Stimulated activated memory B cell treated with anti-CD40 and anti-IgM and Interleukin-4, amounts not matched to agents 10 μg/mL and 1 μg/mL and 100 μg/mL, for 72 hours (primary cell): ENCODE measurements at regions not wholly inside any gene's neighbourhood (a gene's known extent, or its start where the extent isn't known, plus 50 kb on each side); places are given as distances from the start of the nearest gene placed in this dataset.
"Not testable (repeated sequence)": the region's sequence is repeated elsewhere in the genome, so short reads cannot be mapped to it uniquely, and the experiment has no call there.

Experiments used
- ATAC-seq: fragments of 150-1000 bp; cut with Tn5 transposase; 2 replicates; pipeline ENCODE4 v1.10.0; 2021
- H3K27ac Mint-ChIP-seq: one replicate; pipeline ENCODE4 v1.8.0; 2022; ENCODE audit warnings: mild to moderate bottlenecking, mixed read lengths
- H3K27me3 Mint-ChIP-seq: one replicate; pipeline ENCODE4 v1.8.0; 2022; ENCODE audit warnings: mixed read lengths
- H3K36me3 Mint-ChIP-seq: one replicate; pipeline ENCODE4 v1.8.0; 2022; ENCODE audit warnings: mixed read lengths
- H3K4me1 Mint-ChIP-seq: one replicate; pipeline ENCODE4 v1.8.0; 2022; ENCODE audit warnings: mixed read lengths
- H3K4me3 Mint-ChIP-seq: one replicate; pipeline ENCODE4 v1.8.0; 2022; ENCODE audit warnings: mild to moderate bottlenecking, moderate library complexity, mixed read lengths
- H3K9me3 Mint-ChIP-seq: one replicate; pipeline ENCODE4 v1.8.0; 2022; ENCODE audit warnings: mixed read lengths

DNA sequence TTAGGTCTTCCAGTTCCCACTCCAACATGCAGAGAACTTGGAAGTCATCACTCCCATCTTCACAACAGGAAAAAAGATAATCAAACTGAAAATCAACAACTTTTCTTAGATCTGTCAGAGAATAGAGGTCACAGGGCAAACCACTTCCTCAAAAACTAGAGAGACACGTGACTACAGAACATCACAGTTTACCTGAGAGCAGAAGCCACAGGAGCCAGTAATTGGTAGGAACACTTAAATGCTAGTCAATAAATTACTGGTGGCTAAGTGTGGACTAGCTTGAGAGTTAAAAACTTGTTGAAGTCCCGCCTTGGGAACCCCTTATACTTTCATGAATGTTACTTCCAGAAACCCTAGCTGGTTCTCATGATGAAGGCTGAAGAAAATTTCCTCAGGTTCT, 81.1 kb downstream of the THSD1 start:
- H3K27me3 Mint-ChIP-seq = peaks cover 18% of the 10 kb centered on the region
- not testable (repeated sequence) for H3K27ac Mint-ChIP-seq, H3K36me3 Mint-ChIP-seq, H3K4me3 Mint-ChIP-seq, H3K9me3 Mint-ChIP-seq, H3K4me1 Mint-ChIP-seq
- peak; percentile 71 for ATAC-seq

GRCh38 chr13:52319876-52320275, 86.1 kb downstream of the THSD1 start:
- Mint-ChIP-seq H3K27ac (no peak overlapping the region), H3K4me3 (no peak overlapping the region), H3K27me3 (peaks cover 55% of the 10 kb centered on the region), H3K36me3 (no peaks in the 10 kb centered on the region), H3K4me1 (no peaks in the 10 kb centered on the region), H3K9me3 (no peaks in the 10 kb centered on the region)
- no peak for ATAC-seq

DNA sequence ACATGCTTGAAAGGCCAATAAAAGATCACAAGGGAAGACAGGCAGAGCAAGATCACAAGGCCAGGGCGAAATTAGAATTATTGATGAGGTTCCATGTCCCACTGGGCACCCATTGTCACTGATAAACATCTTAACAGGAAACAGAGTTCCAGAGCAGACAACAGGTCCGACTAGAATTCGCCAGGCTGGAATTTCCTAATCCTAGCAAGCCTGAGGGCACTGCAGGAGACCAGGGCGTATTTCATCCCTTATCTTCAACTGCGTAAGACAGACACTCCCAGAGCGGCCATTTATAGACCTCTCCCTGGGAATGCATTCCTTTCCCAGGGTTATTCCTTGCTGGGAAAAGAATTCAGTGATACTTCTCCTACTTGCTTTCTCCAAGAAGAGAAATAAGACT, 96.1 kb downstream of the THSD1 start:
- not testable (repeated sequence) for H3K27ac Mint-ChIP-seq, H3K27me3 Mint-ChIP-seq, H3K36me3 Mint-ChIP-seq, H3K4me3 Mint-ChIP-seq, H3K4me1 Mint-ChIP-seq, ATAC-seq
- H3K9me3 Mint-ChIP-seq = peaks cover 11% of the 10 kb centered on the region

GRCh38 chr13:52306336-52306735, 99.6 kb downstream of the THSD1 start:
- ATAC-seq, H3K4me3 Mint-ChIP-seq, H3K4me1 Mint-ChIP-seq, H3K27me3 Mint-ChIP-seq, H3K36me3 Mint-ChIP-seq, H3K27ac Mint-ChIP-seq: not testable (repeated sequence)
- H3K9me3 Mint-ChIP-seq = peaks cover 13% of the 10 kb centered on the region

DNA sequence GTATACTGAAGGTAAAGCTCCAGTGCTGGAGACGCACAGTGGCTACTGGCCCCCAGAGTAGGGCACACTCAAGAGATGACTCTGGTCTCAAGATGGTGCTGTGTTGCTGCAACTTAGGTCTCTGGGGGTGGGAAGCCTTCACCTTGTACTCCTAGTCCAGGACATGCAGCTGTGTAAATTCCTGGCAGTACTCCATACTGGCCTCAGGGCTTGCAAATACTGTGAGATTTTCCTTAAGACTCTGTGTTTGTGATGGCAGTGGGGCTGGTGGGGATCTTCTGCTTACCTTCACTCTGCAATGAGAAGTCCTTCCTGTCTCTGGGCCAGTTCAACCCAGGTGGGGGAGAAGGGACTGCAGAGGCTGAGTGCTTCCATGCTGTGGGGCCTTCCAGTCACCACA, 102.9 kb downstream of the THSD1 start:
- not testable (repeated sequence) for H3K27ac Mint-ChIP-seq, H3K9me3 Mint-ChIP-seq, H3K27me3 Mint-ChIP-seq, ATAC-seq, H3K4me1 Mint-ChIP-seq, H3K4me3 Mint-ChIP-seq, H3K36me3 Mint-ChIP-seq

DNA sequence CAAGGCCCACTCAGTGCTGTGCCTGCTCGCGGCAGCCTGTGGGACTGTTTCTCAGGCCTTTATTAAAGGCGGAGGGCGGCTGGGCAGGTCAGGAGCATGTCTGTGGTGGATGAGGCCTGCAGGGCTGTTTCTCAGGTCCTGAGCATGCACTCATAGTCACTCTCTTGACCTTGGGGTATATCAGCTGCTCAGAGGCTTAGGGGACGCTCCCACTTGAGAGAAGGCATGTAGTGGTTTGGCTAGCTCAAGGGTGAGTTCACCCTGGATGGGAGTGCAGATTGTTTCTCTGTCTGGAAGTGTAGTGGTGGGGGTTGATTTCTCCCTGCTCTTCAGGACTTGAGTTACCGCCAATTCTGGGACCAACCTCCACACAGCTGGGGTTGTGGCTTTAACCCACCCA, 103.3 kb downstream of the THSD1 start:
- not testable (repeated sequence) for H3K9me3 Mint-ChIP-seq, H3K4me3 Mint-ChIP-seq, H3K36me3 Mint-ChIP-seq, H3K27ac Mint-ChIP-seq, H3K4me1 Mint-ChIP-seq, H3K27me3 Mint-ChIP-seq, ATAC-seq

DNA sequence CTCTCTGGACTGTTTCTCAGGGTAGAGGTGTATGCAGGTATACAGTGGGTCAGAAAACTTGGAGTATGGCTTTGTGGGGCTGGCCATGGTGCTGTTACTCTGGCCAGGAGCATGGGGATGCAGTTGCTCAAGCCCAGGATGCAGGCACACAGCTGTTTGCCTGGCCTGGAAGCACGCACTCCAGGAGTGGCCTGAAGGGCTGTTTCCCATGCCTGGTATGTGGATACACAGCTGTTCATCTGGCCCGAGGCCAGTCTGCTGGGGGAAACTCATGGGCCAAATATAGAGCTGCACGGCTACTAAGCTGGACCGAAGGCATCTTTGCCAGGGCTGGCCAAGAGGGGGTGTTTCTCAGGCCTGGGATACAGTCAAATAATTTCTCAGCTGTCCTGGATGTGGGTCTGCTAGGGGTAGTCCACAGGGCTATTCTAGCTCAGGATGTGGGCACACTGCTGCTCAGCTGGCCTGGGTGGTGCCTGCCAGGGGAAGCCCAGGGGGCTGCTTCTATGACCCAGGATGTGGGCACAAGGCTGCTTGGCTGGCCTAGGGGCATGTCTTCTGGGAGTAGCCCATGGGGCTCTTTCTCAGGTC, 104.1 kb downstream of the THSD1 start:
- not testable (repeated sequence) for H3K27ac Mint-ChIP-seq, H3K27me3 Mint-ChIP-seq, H3K36me3 Mint-ChIP-seq, H3K4me3 Mint-ChIP-seq, H3K4me1 Mint-ChIP-seq, ATAC-seq, H3K9me3 Mint-ChIP-seq

DNA sequence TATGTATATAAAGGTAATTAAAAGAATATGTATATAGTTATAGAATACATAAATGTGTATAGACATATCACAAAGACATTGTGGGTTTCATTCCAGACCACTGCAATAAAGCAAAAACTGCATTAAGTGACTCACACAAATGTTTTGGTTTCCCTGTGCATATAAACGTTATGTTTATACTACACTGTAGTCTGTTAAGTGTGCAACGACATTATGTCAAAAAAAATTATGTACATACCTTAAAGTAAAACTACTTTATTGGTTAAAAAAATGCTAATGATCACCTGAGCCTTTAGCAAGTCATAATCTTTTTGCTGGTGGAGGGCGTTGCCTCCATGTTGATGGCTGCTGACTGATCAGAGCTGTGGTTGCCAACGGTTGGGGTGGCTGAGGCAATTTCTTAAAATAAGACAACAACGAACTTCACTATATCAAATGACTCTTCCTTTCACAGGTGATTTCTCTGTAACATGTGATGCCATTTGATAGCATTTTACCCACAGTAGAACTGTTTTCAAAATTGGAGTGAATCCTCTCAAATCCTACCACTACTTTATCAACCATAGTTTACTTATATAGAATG, 107.8 kb downstream of the THSD1 start:
- H3K36me3 Mint-ChIP-seq, H3K4me3 Mint-ChIP-seq, H3K27ac Mint-ChIP-seq, H3K27me3 Mint-ChIP-seq, H3K4me1 Mint-ChIP-seq, ATAC-seq, H3K9me3 Mint-ChIP-seq: not testable (repeated sequence)

DNA sequence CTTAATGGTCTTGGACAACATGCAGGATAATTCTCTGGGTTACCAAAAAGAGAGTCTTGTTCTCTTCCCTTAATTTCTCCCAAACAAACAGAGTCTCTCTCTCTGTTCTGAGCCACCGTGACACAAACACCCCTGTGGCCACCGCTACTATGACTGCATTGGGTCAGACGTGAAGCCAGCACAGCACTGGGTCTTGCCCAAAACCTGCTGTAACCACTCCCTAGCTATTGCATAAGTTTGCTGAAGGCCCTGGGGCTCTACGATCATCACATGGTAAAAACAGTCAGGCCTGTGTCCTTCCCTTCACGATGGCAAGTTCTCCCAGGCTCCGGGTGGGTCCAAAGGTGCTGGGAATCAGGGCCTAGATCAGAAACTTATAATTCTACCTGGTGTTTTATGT, 117.1 kb downstream of the THSD1 start:
- H3K4me1 Mint-ChIP-seq, H3K4me3 Mint-ChIP-seq, ATAC-seq, H3K36me3 Mint-ChIP-seq, H3K27ac Mint-ChIP-seq, H3K9me3 Mint-ChIP-seq: not testable (repeated sequence)
- peaks cover 12% of the 10 kb centered on the region for H3K27me3 Mint-ChIP-seq

DNA sequence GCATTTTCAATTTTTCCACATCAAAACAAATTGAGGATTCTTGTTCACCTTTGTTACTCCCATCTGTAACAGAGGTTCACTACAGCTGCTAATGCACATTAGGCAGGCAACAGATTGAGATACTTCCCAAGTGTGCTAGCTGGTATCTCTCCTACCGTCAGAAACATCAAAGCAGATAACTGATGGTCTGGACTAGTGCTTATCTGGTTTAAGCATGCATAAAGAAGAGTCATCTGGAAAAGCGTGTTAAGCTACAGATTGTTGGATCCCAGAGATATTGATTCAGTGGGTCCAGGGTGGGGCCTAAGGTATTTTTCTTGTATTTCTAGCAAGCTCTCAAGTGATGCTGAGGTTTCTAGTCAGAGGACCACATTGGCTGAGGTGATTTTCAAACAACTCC, 122.0 kb upstream of the NEK3 start:
- not testable (repeated sequence) for H3K4me3 Mint-ChIP-seq, H3K27ac Mint-ChIP-seq, H3K4me1 Mint-ChIP-seq, H3K36me3 Mint-ChIP-seq, H3K27me3 Mint-ChIP-seq, H3K9me3 Mint-ChIP-seq, ATAC-seq

- H3K4me1 Mint-ChIP-seq, H3K36me3 Mint-ChIP-seq, H3K27me3 Mint-ChIP-seq, H3K27ac Mint-ChIP-seq, H3K4me3 Mint-ChIP-seq, ATAC-seq, H3K9me3 Mint-ChIP-seq: not testable (repeated sequence)
These were observed 120.0 kb upstream of the NEK3 start for GRCh38 chr13:52279408-52279807.

DNA sequence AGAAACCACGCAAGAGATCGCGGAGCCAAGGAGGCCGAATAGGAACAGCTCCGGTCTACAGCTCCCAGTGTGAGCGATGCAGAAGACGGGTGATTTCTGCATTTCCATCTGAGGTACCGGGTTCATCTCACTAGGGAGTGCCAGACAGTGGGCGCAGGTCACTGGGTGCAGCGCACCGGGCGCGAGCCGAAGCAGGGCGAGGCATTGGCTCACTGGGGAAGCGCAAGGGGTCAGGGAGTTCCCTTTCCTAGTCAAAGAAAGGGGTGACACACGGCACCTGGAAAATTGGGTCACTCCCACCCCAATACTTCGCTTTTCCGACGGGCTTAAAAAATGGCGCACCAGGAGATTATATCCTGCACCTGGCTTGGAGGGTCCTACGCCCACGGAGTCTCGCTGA, 94.9 kb upstream of the NEK3 start:
- ATAC-seq, H3K27me3 Mint-ChIP-seq, H3K4me3 Mint-ChIP-seq, H3K4me1 Mint-ChIP-seq, H3K27ac Mint-ChIP-seq, H3K9me3 Mint-ChIP-seq, H3K36me3 Mint-ChIP-seq: not testable (repeated sequence)

DNA sequence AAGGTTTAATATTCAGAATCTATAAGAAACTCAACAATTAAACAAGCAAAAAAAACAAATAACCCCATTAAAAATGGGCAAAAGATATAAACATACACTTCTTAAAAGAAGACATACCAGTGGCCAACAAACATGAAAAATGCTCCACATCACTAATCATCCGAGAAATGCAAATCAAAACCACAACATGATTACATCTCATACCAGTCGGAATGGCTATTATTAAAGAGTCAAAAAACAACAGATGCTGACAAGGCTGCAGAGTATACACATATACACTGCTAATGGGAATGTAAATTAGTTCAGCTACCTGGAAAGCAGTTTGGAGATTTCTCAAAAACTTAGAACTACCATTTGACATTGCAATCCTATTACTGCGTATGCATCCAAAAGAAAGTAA, 81.4 kb upstream of the NEK3 start:
- not testable (repeated sequence) for H3K27me3 Mint-ChIP-seq, H3K27ac Mint-ChIP-seq, ATAC-seq, H3K9me3 Mint-ChIP-seq, H3K4me3 Mint-ChIP-seq, H3K36me3 Mint-ChIP-seq
- H3K4me1 Mint-ChIP-seq = peaks cover 10% of the 10 kb centered on the region

DNA sequence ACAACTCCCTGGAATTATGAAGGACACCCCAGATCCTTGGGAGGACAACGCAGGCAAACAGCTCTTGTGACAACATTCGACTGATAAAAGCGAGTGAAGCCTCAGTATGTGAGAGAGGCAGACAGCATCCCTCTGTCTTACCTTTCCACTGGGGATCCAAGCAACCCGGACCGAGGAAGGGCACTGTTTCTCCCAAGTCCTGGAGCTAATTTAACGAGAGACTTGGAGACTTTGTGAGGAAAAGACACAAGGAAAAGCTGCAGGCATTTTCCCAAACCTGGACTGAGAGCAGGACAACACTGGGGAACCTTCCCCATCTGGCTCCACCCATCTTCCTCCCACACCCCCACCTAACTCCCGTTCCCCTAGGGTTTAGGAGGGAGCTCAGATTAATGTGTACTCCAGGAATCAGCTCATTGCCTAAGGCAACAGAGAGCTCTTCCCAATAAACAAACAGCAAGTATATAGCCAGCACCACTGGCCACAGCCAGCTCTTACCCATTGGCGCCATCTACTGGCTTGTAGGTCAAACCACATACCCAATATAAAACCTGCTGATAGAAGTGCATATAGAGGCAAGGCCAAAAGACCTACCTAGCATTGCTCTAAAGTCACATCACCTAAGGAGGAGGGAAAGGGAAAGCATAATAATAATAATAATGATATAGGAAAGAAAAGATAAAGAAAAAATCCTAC, 76.7 kb upstream of the NEK3 start:
- ATAC-seq = peak; percentile 72
- H3K27me3 Mint-ChIP-seq, H3K36me3 Mint-ChIP-seq, H3K9me3 Mint-ChIP-seq, H3K4me3 Mint-ChIP-seq, H3K27ac Mint-ChIP-seq: not testable (repeated sequence)
- peaks cover 10% of the 10 kb centered on the region for H3K4me1 Mint-ChIP-seq

DNA sequence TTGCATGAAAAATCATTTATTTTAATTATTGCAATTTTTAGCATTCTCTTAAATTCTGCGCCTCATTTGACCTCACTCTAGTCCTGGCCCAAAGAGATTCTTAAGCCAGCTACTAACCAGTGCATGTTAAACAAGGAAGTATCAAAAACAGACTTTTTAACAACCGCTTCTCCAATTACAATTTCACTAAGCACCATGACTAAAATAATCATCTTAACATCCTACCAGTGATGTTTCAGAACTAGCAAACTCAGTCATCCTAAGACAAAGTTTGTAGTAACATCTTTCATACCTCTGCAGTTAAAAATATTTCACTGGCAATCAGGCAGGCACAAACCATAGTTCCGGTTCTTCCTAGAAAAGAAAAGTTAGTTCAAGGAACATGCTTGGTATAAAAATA, 75.5 kb upstream of the NEK3 start:
- H3K4me1 Mint-ChIP-seq, H3K9me3 Mint-ChIP-seq, H3K27me3 Mint-ChIP-seq, H3K36me3 Mint-ChIP-seq, H3K27ac Mint-ChIP-seq, ATAC-seq, H3K4me3 Mint-ChIP-seq: not testable (repeated sequence)

DNA sequence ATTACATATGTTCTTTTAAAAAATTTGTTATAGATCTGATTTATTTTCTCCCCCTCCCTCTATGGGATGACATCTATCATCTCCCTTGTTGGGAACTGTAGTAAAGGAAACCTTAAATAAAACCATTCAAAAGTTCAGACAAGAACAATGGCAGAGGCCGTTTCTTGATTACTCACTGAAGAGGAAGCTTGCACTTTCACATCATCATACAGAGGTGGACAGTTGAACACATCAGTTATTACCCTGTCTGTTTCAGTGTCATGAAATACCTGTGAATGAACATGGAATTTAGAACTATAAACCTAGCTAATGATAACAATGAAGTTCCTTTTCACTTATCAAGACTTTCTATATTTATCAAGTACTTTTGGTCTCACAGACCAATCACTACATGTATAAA, 63.7 kb upstream of the NEK3 start:
- peaks cover 10% of the 10 kb centered on the region for H3K27me3 Mint-ChIP-seq
- not testable (repeated sequence) for H3K27ac Mint-ChIP-seq, H3K9me3 Mint-ChIP-seq, H3K36me3 Mint-ChIP-seq, H3K4me1 Mint-ChIP-seq, ATAC-seq, H3K4me3 Mint-ChIP-seq
